ENCODE measurements at regions not wholly inside any gene's neighbourhood (a gene's known extent, or its start where the extent isn't known, plus 50 kb on each side); places are given as distances from the start of the nearest gene placed in this dataset.
A peak's percentile ranks its signal among the peaks of the same experiment; 100 is the strongest.

- peaks cover 0 to 14% (median 9%) of the 10 kb centered on the region in 5 experiments for H3K27me3 ChIP-seq (replicated peaks in 2 of 5; ENCODE audit: control insufficient read depth in 4 of 5, insufficient read depth in 5 of 5, low read length in 4 of 5)
- peak; percentile 9 to 70 (median 46) for DNase-seq
- 88% methylated on average over 1 of the region's 3 CpGs for WGBS (ENCODE audit: insufficient coverage)
- H3K36me3 ChIP-seq (ENCODE audit: control insufficient read depth in 4 of 4, insufficient read depth in 4 of 4, low read length in 3 of 4), result no peaks in the 10 kb centered on the region
- peaks cover 0 to 7% (median 0%) of the 10 kb centered on the region in 5 experiments for H3K9me3 ChIP-seq (ENCODE audit: control extremely low read depth in 1 of 5, control insufficient read depth in 4 of 5, insufficient read depth in 2 of 5, low read depth in 1 of 5, low read length in 4 of 5)
- H3K4me1 ChIP-seq (ENCODE audit: control extremely low read depth in 1 of 4, control insufficient read depth in 4 of 4, insufficient read depth in 4 of 4, low read length in 3 of 4), result no peaks in the 10 kb centered on the region
- ChIA-PET POLR2A (no interaction called here), CTCF (no interaction called here)
- H3K27ac ChIP-seq (ENCODE audit: insufficient read depth in 1 of 2, low read depth in 1 of 2, low read length in 2 of 2, poor library complexity in 1 of 2, severe bottlenecking in 2 of 2), result no peak overlapping the region
- no peak overlapping the region for H3K4me3 ChIP-seq (ENCODE audit: control insufficient read depth in 1 of 7, extremely low read depth in 1 of 7, insufficient read depth in 4 of 7, low read depth in 2 of 7, low read length in 6 of 7)
These were observed 253.5 kb upstream of the GATB start for GRCh38 chr4:152014280-152014679.

- no peak overlapping the region for H3K4me3 ChIP-seq (ENCODE audit: control insufficient read depth in 1 of 7, extremely low read depth in 1 of 7, insufficient read depth in 4 of 7, low read depth in 2 of 7, low read length in 6 of 7)
- peaks cover 0 to 7% (median 0%) of the 10 kb centered on the region in 5 experiments for H3K9me3 ChIP-seq (ENCODE audit: control extremely low read depth in 1 of 5, control insufficient read depth in 4 of 5, insufficient read depth in 2 of 5, low read depth in 1 of 5, low read length in 4 of 5)
- no peaks in the 10 kb centered on the region for H3K36me3 ChIP-seq (ENCODE audit: control insufficient read depth in 4 of 4, insufficient read depth in 4 of 4, low read length in 3 of 4)
- peaks cover 0 to 23% (median 9%) of the 10 kb centered on the region in 5 experiments for H3K27me3 ChIP-seq (replicated peaks in 2 of 5; ENCODE audit: control insufficient read depth in 4 of 5, insufficient read depth in 5 of 5, low read length in 4 of 5)
- H3K4me1 ChIP-seq (ENCODE audit: control extremely low read depth in 1 of 4, control insufficient read depth in 4 of 4, insufficient read depth in 4 of 4, low read length in 3 of 4), result no peaks in the 10 kb centered on the region
- DNase-seq, result no peak
- H3K27ac ChIP-seq (ENCODE audit: insufficient read depth in 1 of 2, low read depth in 1 of 2, low read length in 2 of 2, poor library complexity in 1 of 2, severe bottlenecking in 2 of 2), result no peak overlapping the region
- 82% methylated on average over 7 of the region's 7 CpGs for WGBS (ENCODE audit: insufficient coverage)
- CTCF ChIA-PET, result no interaction called here
- POLR2A ChIA-PET, result no interaction called here
These were observed 250.7 kb upstream of the GATB start for GRCh38 chr4:152011469-152011868.

GRCh38 chr4:152010710-152011079 lies 249.9 kb upstream of the GATB start:
- DNase-seq, result no peak
- Histone ChIP-seq H3K36me3 (ENCODE audit: control insufficient read depth in 4 of 4, insufficient read depth in 4 of 4, low read length in 3 of 4) (no peaks in the 10 kb centered on the region), H3K27me3 (replicated peaks in 2 of 5; ENCODE audit: control insufficient read depth in 4 of 5, insufficient read depth in 5 of 5, low read length in 4 of 5) (peaks cover 0 to 23% (median 9%) of the 10 kb centered on the region in 5 experiments), H3K27ac (ENCODE audit: insufficient read depth in 1 of 2, low read depth in 1 of 2, low read length in 2 of 2, poor library complexity in 1 of 2, severe bottlenecking in 2 of 2) (no peak overlapping the region), H3K4me3 (ENCODE audit: control insufficient read depth in 1 of 7, extremely low read depth in 1 of 7, insufficient read depth in 4 of 7, low read depth in 2 of 7, low read length in 6 of 7) (no peak overlapping the region), H3K9me3 (ENCODE audit: control extremely low read depth in 1 of 5, control insufficient read depth in 4 of 5, insufficient read depth in 2 of 5, low read depth in 1 of 5, low read length in 4 of 5) (peaks cover 0 to 7% (median 0%) of the 10 kb centered on the region in 5 experiments), H3K4me1 (ENCODE audit: control extremely low read depth in 1 of 4, control insufficient read depth in 4 of 4, insufficient read depth in 4 of 4, low read length in 3 of 4) (no peaks in the 10 kb centered on the region)
- POLR2A ChIA-PET, result no interaction called here
- CTCF ChIA-PET, result interaction anchor here (0.6 kb wide), 1 partner anchor 486 kb away, joined by 3 read pairs; no protein-coding TSS in a partner anchor
- WGBS (ENCODE audit: insufficient coverage), result no CpG with 5 or more reads among the region's 2 CpGs

- Histone ChIP-seq H3K4me1 (ENCODE audit: control extremely low read depth in 1 of 4, control insufficient read depth in 4 of 4, insufficient read depth in 4 of 4, low read length in 3 of 4) (no peaks in the 10 kb centered on the region), H3K27ac (ENCODE audit: insufficient read depth in 1 of 2, low read depth in 1 of 2, low read length in 2 of 2, poor library complexity in 1 of 2, severe bottlenecking in 2 of 2) (no peak overlapping the region), H3K9me3 (ENCODE audit: control extremely low read depth in 1 of 5, control insufficient read depth in 4 of 5, insufficient read depth in 2 of 5, low read depth in 1 of 5, low read length in 4 of 5) (peaks cover 0 to 7% (median 0%) of the 10 kb centered on the region in 5 experiments), H3K27me3 (replicated peaks in 2 of 5; ENCODE audit: control insufficient read depth in 4 of 5, insufficient read depth in 5 of 5, low read length in 4 of 5) (peaks cover 0 to 22% (median 9%) of the 10 kb centered on the region in 5 experiments), H3K36me3 (ENCODE audit: control insufficient read depth in 4 of 4, insufficient read depth in 4 of 4, low read length in 3 of 4) (no peaks in the 10 kb centered on the region), H3K4me3 (ENCODE audit: control insufficient read depth in 1 of 7, extremely low read depth in 1 of 7, insufficient read depth in 4 of 7, low read depth in 2 of 7, low read length in 6 of 7) (no peak overlapping the region)
- ChIA-PET POLR2A (no interaction called here), CTCF (interaction anchor here (0.6 kb wide), 1 partner anchor 486 kb away, joined by 3 read pairs; no protein-coding TSS in a partner anchor)
- no peak for DNase-seq
- 51% methylated on average over 6 of the region's 8 CpGs for WGBS (ENCODE audit: insufficient coverage)
These were observed 249.3 kb upstream of the GATB start for GRCh38 chr4:152009983-152010709.

GRCh38 chr4:152009031-152009670 lies 248.3 kb upstream of the GATB start:
- peaks cover 0 to 7% (median 0%) of the 10 kb centered on the region in 5 experiments for H3K9me3 ChIP-seq (ENCODE audit: control extremely low read depth in 1 of 5, control insufficient read depth in 4 of 5, insufficient read depth in 2 of 5, low read depth in 1 of 5, low read length in 4 of 5)
- no peak for DNase-seq
- no peak overlapping the region for H3K4me3 ChIP-seq (ENCODE audit: control insufficient read depth in 1 of 7, extremely low read depth in 1 of 7, insufficient read depth in 4 of 7, low read depth in 2 of 7, low read length in 6 of 7)
- H3K27ac ChIP-seq (ENCODE audit: insufficient read depth in 1 of 2, low read depth in 1 of 2, low read length in 2 of 2, poor library complexity in 1 of 2, severe bottlenecking in 2 of 2), result no peak overlapping the region
- peaks cover 0 to 23% (median 9%) of the 10 kb centered on the region in 5 experiments for H3K27me3 ChIP-seq (replicated peaks in 2 of 5; ENCODE audit: control insufficient read depth in 4 of 5, insufficient read depth in 5 of 5, low read length in 4 of 5)
- no peaks in the 10 kb centered on the region for H3K4me1 ChIP-seq (ENCODE audit: control extremely low read depth in 1 of 4, control insufficient read depth in 4 of 4, insufficient read depth in 4 of 4, low read length in 3 of 4)
- 70% methylated on average over 5 of the region's 6 CpGs for WGBS (ENCODE audit: insufficient coverage)
- CTCF ChIA-PET, result no interaction called here
- POLR2A ChIA-PET, result no interaction called here
- H3K36me3 ChIP-seq (ENCODE audit: control insufficient read depth in 4 of 4, insufficient read depth in 4 of 4, low read length in 3 of 4), result no peaks in the 10 kb centered on the region

- H3K9me3 ChIP-seq (ENCODE audit: control extremely low read depth in 1 of 5, control insufficient read depth in 4 of 5, insufficient read depth in 2 of 5, low read depth in 1 of 5, low read length in 4 of 5), result no peaks in the 10 kb centered on the region
- H3K36me3 ChIP-seq (ENCODE audit: control insufficient read depth in 4 of 4, insufficient read depth in 4 of 4, low read length in 3 of 4), result no peaks in the 10 kb centered on the region
- H3K4me3 ChIP-seq (ENCODE audit: control insufficient read depth in 1 of 7, extremely low read depth in 1 of 7, insufficient read depth in 4 of 7, low read depth in 2 of 7, low read length in 6 of 7), result no peak overlapping the region
- POLR2A ChIA-PET, result no interaction called here
- no peak for DNase-seq
- peaks cover 0 to 25% (median 7%) of the 10 kb centered on the region in 5 experiments for H3K27me3 ChIP-seq (replicated peaks in 2 of 5; ENCODE audit: control insufficient read depth in 4 of 5, insufficient read depth in 5 of 5, low read length in 4 of 5)
- H3K4me1 ChIP-seq (ENCODE audit: control extremely low read depth in 1 of 4, control insufficient read depth in 4 of 4, insufficient read depth in 4 of 4, low read length in 3 of 4), result no peaks in the 10 kb centered on the region
- CTCF ChIA-PET, result no interaction called here
- WGBS (ENCODE audit: insufficient coverage), result 86% methylated on average over 1 of the region's 3 CpGs
- no peak overlapping the region for H3K27ac ChIP-seq (ENCODE audit: insufficient read depth in 1 of 2, low read depth in 1 of 2, low read length in 2 of 2, poor library complexity in 1 of 2, severe bottlenecking in 2 of 2)
These were observed 246.3 kb upstream of the GATB start for GRCh38 chr4:152007111-152007510.

- 82% methylated on average over 7 of the region's 7 CpGs for WGBS (ENCODE audit: insufficient coverage)
- POLR2A ChIA-PET, result no interaction called here
- Histone ChIP-seq H3K27ac (ENCODE audit: insufficient read depth in 1 of 2, low read depth in 1 of 2, low read length in 2 of 2, poor library complexity in 1 of 2, severe bottlenecking in 2 of 2) (no peak overlapping the region), H3K36me3 (ENCODE audit: control insufficient read depth in 4 of 4, insufficient read depth in 4 of 4, low read length in 3 of 4) (no peaks in the 10 kb centered on the region), H3K4me3 (ENCODE audit: control insufficient read depth in 1 of 7, extremely low read depth in 1 of 7, insufficient read depth in 4 of 7, low read depth in 2 of 7, low read length in 6 of 7) (no peak overlapping the region), H3K27me3 (replicated peaks in 2 of 5; ENCODE audit: control insufficient read depth in 4 of 5, insufficient read depth in 5 of 5, low read length in 4 of 5) (peaks cover 0 to 23% (median 1%) of the 10 kb centered on the region in 5 experiments), H3K9me3 (ENCODE audit: control extremely low read depth in 1 of 5, control insufficient read depth in 4 of 5, insufficient read depth in 2 of 5, low read depth in 1 of 5, low read length in 4 of 5) (no peaks in the 10 kb centered on the region), H3K4me1 (ENCODE audit: control extremely low read depth in 1 of 4, control insufficient read depth in 4 of 4, insufficient read depth in 4 of 4, low read length in 3 of 4) (no peaks in the 10 kb centered on the region)
- CTCF ChIA-PET, result no interaction called here
- DNase-seq, result no peak
These were observed 244.0 kb upstream of the GATB start for GRCh38 chr4:152004801-152005200.
